Activated CD4-positive, alpha-beta memory T cell treated with anti-CD3 and anti-CD28 coated beads for 36 hours (primary cell): ENCODE measurements at regions not wholly inside any gene's neighbourhood (a gene's known extent, or its start where the extent isn't known, plus 50 kb on each side); places are given as distances from the start of the nearest gene placed in this dataset.

Experiments
- CTCF ChIA-PET: fragments of 350-600 bp; sonication (Branson Sonifier 250); formaldehyde crosslinking; loops from one replicate; lab custom pipeline; 2021; ENCODE audit warnings: antibody characterized with exemption, inconsistent platforms; lab: Charles Lee
- POLR2A ChIA-PET: fragments of 350-600 bp; sonication (Branson Sonifier 250); formaldehyde crosslinking; loops from one replicate; lab custom pipeline; 2021; ENCODE audit warnings: antibody characterized with exemption; lab: Charles Lee
- DNase-seq: peaks from one replicate; pipeline ENCODE4 v3.0.0-alpha.2; 2020
- H3K27ac Mint-ChIP-seq: one replicate; pipeline ENCODE4 v1.8.0; 2021; ENCODE audit warnings: mixed read lengths
- H3K27me3 Mint-ChIP-seq: one replicate; pipeline ENCODE4 v1.8.0; 2021; ENCODE audit warnings: mixed read lengths
- H3K36me3 Mint-ChIP-seq: one replicate; pipeline ENCODE4 v1.8.0; 2021; ENCODE audit warnings: mixed read lengths
- H3K4me1 Mint-ChIP-seq: one replicate; pipeline ENCODE4 v1.8.0; 2021; ENCODE audit warnings: low read depth, mixed read lengths
- H3K4me3 Mint-ChIP-seq: one replicate; pipeline ENCODE4 v1.8.0; 2021; ENCODE audit warnings: mild to moderate bottlenecking, mixed read lengths
- H3K9me3 Mint-ChIP-seq: one replicate; pipeline ENCODE4 v1.8.0; 2021; ENCODE audit warnings: mixed read lengths
- intact Hi-C: fragments of 100-400 bp; cut with micrococcal nuclease; formaldehyde crosslinking; loops from one replicate; pipeline ENCODE4 v1.15.1; 2023

GRCh38 chr13:109868578-109869311 is 82.4 kb upstream of the IRS2 start:
- ChIA-PET CTCF (no interaction called here), POLR2A (no interaction called here)
- Mint-ChIP-seq H3K9me3 (no peaks in the 10 kb centered on the region), H3K4me3 (no peak overlapping the region), H3K27ac (no peak overlapping the region), H3K36me3 (no peaks in the 10 kb centered on the region), H3K4me1 (peaks cover 6% of the 10 kb centered on the region), H3K27me3 (peaks cover 20% of the 10 kb centered on the region)
- no peak for DNase-seq
- intact Hi-C loops: no loop called here

GRCh38 chr13:109867766-109868165 is 81.4 kb upstream of the IRS2 start:
- Mint-ChIP-seq H3K9me3 (no peaks in the 10 kb centered on the region), H3K27ac (no peak overlapping the region), H3K36me3 (no peaks in the 10 kb centered on the region), H3K27me3 (peaks cover 27% of the 10 kb centered on the region), H3K4me3 (no peak overlapping the region), H3K4me1 (peaks cover 6% of the 10 kb centered on the region)
- CTCF ChIA-PET: no interaction called here
- intact Hi-C loops: no loop called here
- DNase-seq: no peak
- POLR2A ChIA-PET: no interaction called here

- no peak for DNase-seq
- Mint-ChIP-seq H3K9me3 (no peaks in the 10 kb centered on the region), H3K27me3 (peaks cover 36% of the 10 kb centered on the region), H3K4me3 (no peak overlapping the region), H3K4me1 (no peaks in the 10 kb centered on the region), H3K36me3 (no peaks in the 10 kb centered on the region), H3K27ac (no peak overlapping the region)
- CTCF ChIA-PET: no interaction called here
- intact Hi-C loops: no loop called here
- POLR2A ChIA-PET: no interaction called here
Measured at GRCh38 chr13:109862627-109863026, 76.2 kb upstream of the IRS2 start.

GRCh38 chr13:109859898-109860297 is 73.5 kb upstream of the IRS2 start:
- CTCF ChIA-PET: no interaction called here
- Mint-ChIP-seq H3K36me3 (no peaks in the 10 kb centered on the region), H3K27me3 (peaks cover 52% of the 10 kb centered on the region)

GRCh38 chr13:109859216-109859835 is 72.9 kb upstream of the IRS2 start:
- Mint-ChIP-seq H3K9me3 (no peaks in the 10 kb centered on the region), H3K27me3 (peaks cover 57% of the 10 kb centered on the region), H3K36me3 (no peaks in the 10 kb centered on the region), H3K27ac (no peak overlapping the region), H3K4me3 (no peak overlapping the region), H3K4me1 (no peaks in the 10 kb centered on the region)
- DNase-seq: no peak
- ChIA-PET POLR2A (no interaction called here), CTCF (no interaction called here)
- intact Hi-C loops: no loop called here

More at GRCh38 chr13:109859898-109860297, 73.5 kb upstream of the IRS2 start:
- Mint-ChIP-seq H3K4me1 (no peaks in the 10 kb centered on the region), H3K4me3 (no peak overlapping the region), H3K27ac (no peak overlapping the region), H3K9me3 (no peaks in the 10 kb centered on the region)
- DNase-seq: no peak
- POLR2A ChIA-PET: no interaction called here
- intact Hi-C loops: no loop called here

- H3K27ac Mint-ChIP-seq: no peak overlapping the region
- no peak overlapping the region for H3K4me3 Mint-ChIP-seq
- POLR2A ChIA-PET: no interaction called here
- H3K4me1 Mint-ChIP-seq: no peaks in the 10 kb centered on the region
- CTCF ChIA-PET: no interaction called here
- no peaks in the 10 kb centered on the region for H3K9me3 Mint-ChIP-seq
- H3K36me3 Mint-ChIP-seq: no peaks in the 10 kb centered on the region
- intact Hi-C loops: no loop called here
- H3K27me3 Mint-ChIP-seq: peaks cover 57% of the 10 kb centered on the region
- peak; percentile 10 for DNase-seq
Measured at GRCh38 chr13:109858319-109858718, 71.9 kb upstream of the IRS2 start.

- Mint-ChIP-seq H3K27ac (no peak overlapping the region), H3K4me3 (no peak overlapping the region), H3K4me1 (no peaks in the 10 kb centered on the region), H3K36me3 (no peaks in the 10 kb centered on the region), H3K27me3 (peaks cover 52% of the 10 kb centered on the region), H3K9me3 (no peaks in the 10 kb centered on the region)
- ChIA-PET CTCF (no interaction called here), POLR2A (no interaction called here)
- no peak for DNase-seq
- intact Hi-C loops: no loop called here
Measured at GRCh38 chr13:109857803-109858202, 71.4 kb upstream of the IRS2 start.

- no peaks in the 10 kb centered on the region for H3K36me3 Mint-ChIP-seq
- CTCF ChIA-PET: no interaction called here
Measured at GRCh38 chr13:109857325-109857724, 70.9 kb upstream of the IRS2 start.

GRCh38 chr13:109856350-109856749 is 70.0 kb upstream of the IRS2 start:
- ChIA-PET POLR2A (no interaction called here), CTCF (no interaction called here)
- intact Hi-C loops: no loop called here
- peaks cover 45% of the 10 kb centered on the region for H3K27me3 Mint-ChIP-seq
- no peaks in the 10 kb centered on the region for H3K9me3 Mint-ChIP-seq
- H3K4me1 Mint-ChIP-seq: no peaks in the 10 kb centered on the region
- no peak for DNase-seq
- H3K4me3 Mint-ChIP-seq: no peak overlapping the region
- no peaks in the 10 kb centered on the region for H3K36me3 Mint-ChIP-seq
- no peak overlapping the region for H3K27ac Mint-ChIP-seq

More at GRCh38 chr13:109857325-109857724, 70.9 kb upstream of the IRS2 start:
- Mint-ChIP-seq H3K27ac (no peak overlapping the region), H3K27me3 (peaks cover 50% of the 10 kb centered on the region), H3K9me3 (no peaks in the 10 kb centered on the region), H3K4me3 (no peak overlapping the region), H3K4me1 (no peaks in the 10 kb centered on the region)
- intact Hi-C loops: no loop called here
- DNase-seq: no peak
- POLR2A ChIA-PET: no interaction called here

- POLR2A ChIA-PET: no interaction called here
- peaks cover 41% of the 10 kb centered on the region for H3K27me3 Mint-ChIP-seq
- intact Hi-C loops: no loop called here
Measured at GRCh38 chr13:109853153-109853552, 66.8 kb upstream of the IRS2 start.

GRCh38 chr13:109846185-109846584 is 59.8 kb upstream of the IRS2 start:
- intact Hi-C loops: no loop called here

More at GRCh38 chr13:109853153-109853552, 66.8 kb upstream of the IRS2 start:
- Mint-ChIP-seq H3K36me3 (no peaks in the 10 kb centered on the region), H3K27ac (no peak overlapping the region), H3K9me3 (no peaks in the 10 kb centered on the region), H3K4me3 (no peak overlapping the region), H3K4me1 (no peaks in the 10 kb centered on the region)
- CTCF ChIA-PET: no interaction called here
- no peak for DNase-seq

GRCh38 chr13:109844396-109844795 is 58.0 kb upstream of the IRS2 start:
- peaks cover 8% of the 10 kb centered on the region for H3K4me1 Mint-ChIP-seq
- peaks cover 34% of the 10 kb centered on the region for H3K27me3 Mint-ChIP-seq
- ChIA-PET CTCF (no interaction called here), POLR2A (no interaction called here)
- H3K36me3 Mint-ChIP-seq: no peaks in the 10 kb centered on the region
- H3K27ac Mint-ChIP-seq: no peak overlapping the region
- intact Hi-C loops: loop anchor here (5.0 kb wide), 1 partner anchor 67 kb away; no protein-coding TSS in a partner anchor
- H3K4me3 Mint-ChIP-seq: no peak overlapping the region
- DNase-seq: no peak
- no peaks in the 10 kb centered on the region for H3K9me3 Mint-ChIP-seq

More at GRCh38 chr13:109846185-109846584, 59.8 kb upstream of the IRS2 start:
- no peak for DNase-seq
- no peak overlapping the region for H3K4me3 Mint-ChIP-seq
- H3K4me1 Mint-ChIP-seq: no peaks in the 10 kb centered on the region
- no peaks in the 10 kb centered on the region for H3K36me3 Mint-ChIP-seq
- no peak overlapping the region for H3K27ac Mint-ChIP-seq
- ChIA-PET POLR2A (no interaction called here), CTCF (no interaction called here)
- peaks cover 31% of the 10 kb centered on the region for H3K27me3 Mint-ChIP-seq
- no peaks in the 10 kb centered on the region for H3K9me3 Mint-ChIP-seq

GRCh38 chr13:109843695-109844094 is 57.3 kb upstream of the IRS2 start:
- H3K9me3 Mint-ChIP-seq: no peaks in the 10 kb centered on the region
- CTCF ChIA-PET: no interaction called here
- no peak for DNase-seq
- H3K27ac Mint-ChIP-seq: no peak overlapping the region
- no peak overlapping the region for H3K4me3 Mint-ChIP-seq
- peaks cover 32% of the 10 kb centered on the region for H3K27me3 Mint-ChIP-seq
- POLR2A ChIA-PET: no interaction called here
- intact Hi-C loops: loop anchor here (5.0 kb wide), 1 partner anchor 66 kb away; no protein-coding TSS in a partner anchor
- no peaks in the 10 kb centered on the region for H3K36me3 Mint-ChIP-seq
- H3K4me1 Mint-ChIP-seq: peaks cover 8% of the 10 kb centered on the region
